GM12891 (cell line): ENCODE measurements at regions not wholly inside any gene's neighbourhood (a gene's known extent, or its start where the extent isn't known, plus 50 kb on each side); places are given as distances from the start of the nearest gene placed in this dataset.

Experiments
- DNase-seq: peaks from one replicate; pipeline ENCODE4 v3.0.0; 2011; ENCODE audit warnings: low spot score; ENCODE audit not compliant: insufficient read length
- FAIRE-seq: peaks from 2 replicates; lab custom pipeline; 2011; peaks lifted over from hg19 to GRCh38; lab: Jason Lieb, UNC
- PAX5 ChIP-seq: IDR thresholded peaks from 2 replicates; pipeline ENCODE4 v1.6.1; 2011; ENCODE audit warnings: low read length, moderate library complexity, mild to moderate bottlenecking; ENCODE audit not compliant: insufficient read depth, severe bottlenecking
- POLR2A ChIP-seq: IDR thresholded peaks from 2 replicates; pipeline ENCODE4 v1.6.1; 2011; ENCODE audit warnings: low read depth, low read length, control low read depth
- POLR2AphosphoS5 ChIP-seq: IDR thresholded peaks from 2 replicates; pipeline ENCODE4 v1.6.1; 2011; ENCODE audit warnings: low read depth, low read length, control low read depth
- POU2F2 ChIP-seq: IDR thresholded peaks from 2 replicates; pipeline ENCODE4 v1.6.1; 2011; ENCODE audit warnings: low read depth, mild to moderate bottlenecking, control low read depth, low read length, moderate library complexity
- SPI1 ChIP-seq: IDR thresholded peaks from 2 replicates; pipeline ENCODE4 v1.6.1; 2011; ENCODE audit warnings: low read depth, low read length, control low read depth
- TAF1 ChIP-seq: IDR thresholded peaks from 2 replicates; pipeline ENCODE4 v1.6.1; 2011; ENCODE audit warnings: low read depth, low read length, control low read depth

GRCh38 chr1:91591175-91591974 lies 90.7 kb downstream of the CDC7 start:
- no peak for FAIRE-seq
- no peak for DNase-seq
- TF ChIP-seq POLR2AphosphoS5 (no peak), PAX5 (no peak), POU2F2 (no peak), TAF1 (no peak), SPI1 (no peak), POLR2A (no peak)

GRCh38 chr1:91592716-91593477 lies 92.2 kb downstream of the CDC7 start:
- no peak for TF ChIP-seq TAF1
- no peak for TF ChIP-seq POU2F2
- TF ChIP-seq PAX5 = no peak
- no peak for TF ChIP-seq SPI1
- DNase-seq = no peak
- no peak for FAIRE-seq

- TF ChIP-seq PAX5 (no peak), POU2F2 (no peak), TAF1 (no peak), POLR2AphosphoS5 (no peak), SPI1 (no peak)
- FAIRE-seq (no peak), DNase-seq (no peak)
These were observed 93.9 kb downstream of the CDC7 start for GRCh38 chr1:91594383-91595055.

- FAIRE-seq (no peak), DNase-seq (no peak)
- TF ChIP-seq POLR2AphosphoS5 (no peak), SPI1 (no peak), TAF1 (no peak), POLR2A (no peak), POU2F2 (no peak), PAX5 (no peak)
These were observed 95.8 kb downstream of the CDC7 start for GRCh38 chr1:91596474-91596873.

GRCh38 chr1:91597215-91597614 lies 96.6 kb downstream of the CDC7 start:
- TF ChIP-seq TAF1 (no peak), POLR2A (no peak), POLR2AphosphoS5 (no peak), SPI1 (no peak)
- DNase-seq (no peak), FAIRE-seq (no peak)

GRCh38 chr1:91600431-91601337 lies 100.0 kb downstream of the CDC7 start:
- TF ChIP-seq PAX5 (no peak), TAF1 (no peak), POLR2AphosphoS5 (no peak), SPI1 (no peak), POU2F2 (no peak), POLR2A (no peak)
- no peak for FAIRE-seq
- no peak for DNase-seq

- FAIRE-seq = no peak
- no peak for DNase-seq
- TF ChIP-seq POU2F2 = no peak
- TF ChIP-seq TAF1 = no peak
- no peak for TF ChIP-seq POLR2AphosphoS5
- no peak for TF ChIP-seq SPI1
- no peak for TF ChIP-seq POLR2A
- TF ChIP-seq PAX5 = no peak
These were observed 101.1 kb downstream of the CDC7 start for GRCh38 chr1:91601554-91602376.

GRCh38 chr1:91603409-91603808 lies 102.8 kb downstream of the CDC7 start:
- TF ChIP-seq POLR2AphosphoS5 (no peak), PAX5 (peak; percentile 80)
- FAIRE-seq (peak; percentile 97), DNase-seq (no peak)

- DNase-seq (no peak), FAIRE-seq (no peak)
- no peak for TF ChIP-seq TAF1
These were observed 104.0 kb downstream of the CDC7 start for GRCh38 chr1:91604632-91605031.
